ENCODE measurements at regions not wholly inside any gene's neighbourhood (a gene's known extent, or its start where the extent isn't known, plus 50 kb on each side); places are given as distances from the start of the nearest gene placed in this dataset.

DNA sequence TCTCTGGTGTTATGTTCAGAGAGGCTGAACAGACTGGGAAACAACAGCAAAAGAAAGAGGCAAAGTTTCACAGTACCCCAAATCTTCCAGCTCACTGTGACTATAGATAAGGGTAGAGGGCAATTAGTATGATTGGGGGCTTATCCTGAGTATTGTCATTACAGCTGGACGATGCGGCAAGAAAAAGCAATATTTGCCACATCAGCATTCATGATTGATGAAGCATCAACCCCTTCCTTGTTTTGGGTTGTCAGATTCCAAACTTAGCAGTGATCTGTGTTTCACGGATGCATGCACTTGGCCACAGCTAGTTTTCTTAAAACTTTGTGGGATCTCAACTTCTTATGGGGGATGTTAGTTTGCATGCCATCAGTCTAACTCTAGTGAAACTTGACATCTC is 348.8 kb upstream of the SLITRK5 start:
- no peak for TF ChIP-seq POLR2AphosphoS5 (IDR thresholded peaks at IDR 0.05)
- TF ChIP-seq, protein P1, sequence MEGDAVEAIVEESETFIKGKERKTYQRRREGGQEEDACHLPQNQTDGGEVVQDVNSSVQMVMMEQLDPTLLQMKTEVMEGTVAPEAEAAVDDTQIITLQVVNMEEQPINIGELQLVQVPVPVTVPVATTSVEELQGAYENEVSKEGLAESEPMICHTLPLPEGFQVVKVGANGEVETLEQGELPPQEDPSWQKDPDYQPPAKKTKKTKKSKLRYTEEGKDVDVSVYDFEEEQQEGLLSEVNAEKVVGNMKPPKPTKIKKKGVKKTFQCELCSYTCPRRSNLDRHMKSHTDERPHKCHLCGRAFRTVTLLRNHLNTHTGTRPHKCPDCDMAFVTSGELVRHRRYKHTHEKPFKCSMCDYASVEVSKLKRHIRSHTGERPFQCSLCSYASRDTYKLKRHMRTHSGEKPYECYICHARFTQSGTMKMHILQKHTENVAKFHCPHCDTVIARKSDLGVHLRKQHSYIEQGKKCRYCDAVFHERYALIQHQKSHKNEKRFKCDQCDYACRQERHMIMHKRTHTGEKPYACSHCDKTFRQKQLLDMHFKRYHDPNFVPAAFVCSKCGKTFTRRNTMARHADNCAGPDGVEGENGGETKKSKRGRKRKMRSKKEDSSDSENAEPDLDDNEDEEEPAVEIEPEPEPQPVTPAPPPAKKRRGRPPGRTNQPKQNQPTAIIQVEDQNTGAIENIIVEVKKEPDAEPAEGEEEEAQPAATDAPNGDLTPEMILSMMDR (IDR thresholded peaks at IDR 0.05): no peak
- no peak for TF ChIP-seq EP300 (IDR thresholded peaks at IDR 0.05; ENCODE audit: low read depth)

Data from transverse colon (tissue), 4 donors.